K562 (cell line): ENCODE measurements at regions not wholly inside any gene's neighbourhood (a gene's known extent, or its start where the extent isn't known, plus 50 kb on each side); places are given as distances from the start of the nearest gene placed in this dataset.

Experiments
- ATAC-seq: fragments of 200-7000 bp; cut with Tn5 transposase; 3 replicates; pipeline ENCODE4 v1.9.1; 2020; ENCODE audit warnings: moderate library complexity
- BruUV-seq: library from RNA; stranded (reverse); fragments of 400-500 nt; replicated peaks from 2 replicates; lab custom pipeline; 2021; lab: Mats Ljungman, UMichigan
- CTCF ChIA-PET: fragments of 300-600 bp; formaldehyde crosslinking; extraction: SDS; loops from one replicate; lab custom pipeline; 2021; ENCODE audit warnings: low intra/inter-chr PET ratio; lab: Yijun Ruan, JAX
- POLR2A ChIA-PET: fragments of 300-600, 350-650 bp; sonication (Branson Sonifier 250); formaldehyde crosslinking; extraction: SDS; loops from one replicate; lab custom pipeline; 2021; ENCODE audit warnings: antibody characterized with exemption, inconsistent platforms; lab: Yijun Ruan, JAX
- DNase-seq, 4 experiments: peaks; one replicate each; pipeline versions ENCODE4 v3.0.0 to v3.0.0-alpha.2; 2011 to 2018; ENCODE audit warnings: low spot score in 3 of 4, mixed read lengths in 3 of 4; ENCODE audit errors: extremely low read depth in 1 of 4
- FAIRE-seq: peaks from 2 replicates; lab custom pipeline; 2011; peaks lifted over from hg19 to GRCh38; lab: Jason Lieb, UNC
- H2AFZ ChIP-seq: 2 replicates; pipeline ENCODE4 v1.6.0; 2011; ENCODE audit warnings: low read depth, low read length, control low read depth, inconsistent platforms
- H3K27ac ChIP-seq: fragments of 200-600 bp; 3 replicates; pipeline ENCODE4 v1.8.0; 2011; ENCODE audit warnings: low read depth, mild to moderate bottlenecking, control low read depth, inconsistent platforms, low read length, moderate library complexity, mixed read lengths; ENCODE audit errors: extremely low read depth
- H3K27me3 ChIP-seq, 2 experiments: fragments of 300-600 bp in 1 of 2; 2 replicates in 1 of 2; 3 replicates in 1 of 2; pipeline versions ENCODE4 v1.6.0 to v1.8.0; 2011; ENCODE audit warnings: inconsistent platforms in 2 of 2, low read length in 2 of 2, mild to moderate bottlenecking in 1 of 2, mixed read lengths in 1 of 2, moderate library complexity in 1 of 2; ENCODE audit not compliant: control insufficient read depth in 2 of 2, insufficient read depth in 2 of 2
- H3K36me3 ChIP-seq: fragments of 300-600 bp; 3 replicates; pipeline ENCODE4 v1.8.0; 2011; ENCODE audit warnings: mild to moderate bottlenecking, low read length, inconsistent platforms; ENCODE audit not compliant: control insufficient read depth, insufficient read depth
- H3K4me1 ChIP-seq, 2 experiments: fragments of 200-600 bp in 1 of 2; replicated peaks in 1 of 2; 2 replicates in 1 of 2; 3 replicates in 1 of 2; pipeline versions ENCODE4 v1.5.1 to v1.8.0; 2011; ENCODE audit warnings: inconsistent platforms in 2 of 2, low read length in 2 of 2, mild to moderate bottlenecking in 1 of 2, mixed read lengths in 1 of 2, moderate library complexity in 1 of 2; ENCODE audit not compliant: control insufficient read depth in 2 of 2, insufficient read depth in 2 of 2
- H3K4me2 ChIP-seq: 2 replicates; pipeline ENCODE4 v1.6.1; 2011; ENCODE audit warnings: low read length, control low read depth, inconsistent platforms, mixed read lengths; ENCODE audit not compliant: insufficient read depth
- H3K4me3 ChIP-seq: fragments of 200-600 bp; sonication (generic), shearing (Covaris generic); 2 replicates; pipeline ENCODE4 v1.5.1; 2016; ENCODE audit warnings: control low read depth, inconsistent platforms
- H3K79me2 ChIP-seq: fragments of 200-600 bp; 3 replicates; pipeline ENCODE4 v1.8.0; 2011; ENCODE audit warnings: low read length, inconsistent platforms; ENCODE audit not compliant: control insufficient read depth, insufficient read depth
- H3K9ac ChIP-seq, 2 experiments: 2 replicates each; pipeline versions ENCODE4 v1.6.0 to v1.6.1; 2011; ENCODE audit warnings: low read depth in 2 of 2, low read length in 2 of 2, control low read depth in 1 of 2, inconsistent platforms in 1 of 2, mild to moderate bottlenecking in 1 of 2, mixed read lengths in 1 of 2; ENCODE audit not compliant: insufficient read depth in 1 of 2
- H3K9me1 ChIP-seq: one replicate; pipeline ENCODE4 v1.6.0; 2011; ENCODE audit warnings: inconsistent platforms, mild to moderate bottlenecking, low read length, moderate library complexity; ENCODE audit not compliant: control insufficient read depth, insufficient read depth
- H3K9me3 ChIP-seq: replicated peaks from 2 replicates; pipeline ENCODE4 v1.5.1; 2011; ENCODE audit warnings: low read depth, low read length, inconsistent platforms; ENCODE audit not compliant: control insufficient read depth, insufficient read depth
- H4K20me1 ChIP-seq: replicated peaks from 2 replicates; pipeline ENCODE4 v1.6.1; 2011; ENCODE audit warnings: low read length, inconsistent platforms, mixed read lengths; ENCODE audit not compliant: control insufficient read depth, insufficient read depth
- DLX4 ChIP-seq: fragments of 250-450 bp; sonication (Bioruptor Pico); IDR thresholded peaks from 2 replicates; pipeline ENCODE4 v1.6.1; 2021; ENCODE audit warnings: mild to moderate bottlenecking
- KDM5B ChIP-seq: fragments of 200-600 bp; sonication (generic); IDR thresholded peaks from 2 replicates; pipeline ENCODE4 v1.6.1; 2012; ENCODE audit warnings: low read depth, mild to moderate bottlenecking, moderate library complexity, low read length, control low read depth, inconsistent platforms; ENCODE audit not compliant: insufficient replicate concordance
- PHF21A ChIP-seq: fragments of 450-650 bp; IDR thresholded peaks from 2 replicates; pipeline ENCODE4 v1.6.1; 2017; ENCODE audit warnings: low read depth, borderline replicate concordance
- ZNF512 ChIP-seq: IDR thresholded peaks from 2 replicates; pipeline ENCODE4 v1.6.1; 2016; ENCODE audit warnings: missing genetic modification characterization, missing compliant biosample characterization
- in situ Hi-C: fragments of 300-500 bp; cut with MboI; formaldehyde crosslinking; loops from 4 replicates; pipeline ENCODE4 v1.15.0; 2018; ENCODE audit warnings: inconsistent platforms, mixed read lengths
- intact Hi-C: fragments of 100-400 bp; cut with micrococcal nuclease; formaldehyde crosslinking; loops from 2 replicates; pipeline ENCODE4 v1.14.2; 2022
- TF ChIP-seq, protein P1 (sequence below): sonication (generic); formaldehyde crosslinking; IDR thresholded peaks from 2 replicates; pipeline ENCODE4 v1.8.1; 2023; ENCODE audit warnings: mild to moderate bottlenecking, missing genetic modification reagents

DNA sequence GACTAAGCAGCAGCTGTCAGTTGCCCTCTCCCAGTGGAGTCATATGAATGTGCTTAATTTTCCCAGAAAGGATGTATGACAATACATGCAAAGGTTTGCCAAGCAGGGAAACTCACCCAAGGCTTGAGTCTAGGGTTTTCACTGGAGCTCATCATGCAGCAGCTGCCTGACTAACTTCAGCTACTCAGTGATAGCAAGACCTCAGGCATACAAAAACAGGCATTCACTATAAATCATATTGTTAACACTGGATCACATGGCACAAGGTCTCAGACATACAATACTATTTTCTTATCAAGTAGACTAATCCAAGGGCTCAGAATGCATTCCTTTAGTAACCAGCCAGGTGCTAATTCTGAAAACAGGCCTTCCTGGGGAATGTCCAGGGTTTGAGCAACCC is 85.0 kb upstream of the STAC start:
- Histone ChIP-seq H3K9ac (no peak overlapping the region), H3K9me3 (0 out of 2 replicates have a peak, but pooled peaks cover 1% of the 10 kb centered on the region), H3K4me3 (no peak overlapping the region), H2AFZ (no peak overlapping the region), H3K4me1 (no peaks in the 10 kb centered on the region), H3K36me3 (no peaks in the 10 kb centered on the region), H3K79me2 (no peaks in the 10 kb centered on the region), H3K27me3 (no peaks in the 10 kb centered on the region), H3K27ac (no peak overlapping the region), H3K9me1 (no peaks in the 10 kb centered on the region), H4K20me1 (no peaks in the 10 kb centered on the region), H3K4me2 (no peak overlapping the region)
- BruUV-seq = no TSS peak
- no peak for TF ChIP-seq KDM5B
- no peak for TF ChIP-seq ZNF512 (tag)
- TF ChIP-seq, protein P1, sequence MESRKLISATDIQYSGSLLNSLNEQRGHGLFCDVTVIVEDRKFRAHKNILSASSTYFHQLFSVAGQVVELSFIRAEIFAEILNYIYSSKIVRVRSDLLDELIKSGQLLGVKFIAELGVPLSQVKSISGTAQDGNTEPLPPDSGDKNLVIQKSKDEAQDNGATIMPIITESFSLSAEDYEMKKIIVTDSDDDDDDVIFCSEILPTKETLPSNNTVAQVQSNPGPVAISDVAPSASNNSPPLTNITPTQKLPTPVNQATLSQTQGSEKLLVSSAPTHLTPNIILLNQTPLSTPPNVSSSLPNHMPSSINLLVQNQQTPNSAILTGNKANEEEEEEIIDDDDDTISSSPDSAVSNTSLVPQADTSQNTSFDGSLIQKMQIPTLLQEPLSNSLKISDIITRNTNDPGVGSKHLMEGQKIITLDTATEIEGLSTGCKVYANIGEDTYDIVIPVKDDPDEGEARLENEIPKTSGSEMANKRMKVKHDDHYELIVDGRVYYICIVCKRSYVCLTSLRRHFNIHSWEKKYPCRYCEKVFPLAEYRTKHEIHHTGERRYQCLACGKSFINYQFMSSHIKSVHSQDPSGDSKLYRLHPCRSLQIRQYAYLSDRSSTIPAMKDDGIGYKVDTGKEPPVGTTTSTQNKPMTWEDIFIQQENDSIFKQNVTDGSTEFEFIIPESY (CRISPR knock-in tag) = no peak
- no peak for TF ChIP-seq DLX4 (CRISPR knock-in tag)
- no peak for TF ChIP-seq PHF21A
- FAIRE-seq = no peak
- ChIA-PET CTCF (no interaction called here), POLR2A (no interaction called here)
- in situ Hi-C loops (no loop called here), intact Hi-C loops (no loop called here)
- no peak for ATAC-seq
- no peak for DNase-seq
